ENCODE measurements at regions not wholly inside any gene's neighbourhood (a gene's known extent, or its start where the extent isn't known, plus 50 kb on each side); places are given as distances from the start of the nearest gene placed in this dataset.

GRCh38 chr12:111270774-111271173 lies 98.1 kb downstream of the PHETA1 start:
- H3K27me3 ChIP-seq (replicated peaks in 1 of 4; ENCODE audit: control insufficient read depth in 3 of 4, extremely low read depth in 1 of 4, insufficient read depth in 3 of 4, low read length in 3 of 4), result no peaks in the 10 kb centered on the region
- WGBS, 2 experiments (ENCODE audit: extremely low coverage in 1 of 2, insufficient coverage in 1 of 2, insufficient read length in 1 of 2, insufficient replicate concordance in 2 of 2, low coverage in 1 of 2, low lambda C conversion rate in 2 of 2, missing lambda C conversion rate in 1 of 2), result 90% methylated on average over 7 of the region's 7 CpGs; no CpG with 5 or more reads in 1 of the 2 experiments
- no peak overlapping the region for H2BK5ac ChIP-seq (ENCODE audit: low read depth, low read length)
- no peak overlapping the region for H2AK5ac ChIP-seq (ENCODE audit: low read depth, low read length)
- no peak overlapping the region for H4K91ac ChIP-seq (replicated peaks; ENCODE audit: insufficient read length, low read length)
- FAIRE-seq (peak; percentile 48), DNase-seq (ENCODE audit: low read depth in 1 of 2, low spot score in 2 of 2) (no peak)
- H3K9ac ChIP-seq (replicated peaks in 1 of 4; ENCODE audit: extremely low read depth in 1 of 4, low read depth in 3 of 4, low read length in 3 of 4), result no peak overlapping the region
- no peak overlapping the region for H3K56ac ChIP-seq (replicated peaks; ENCODE audit: insufficient read length, low read depth, low read length)
- no peaks in the 10 kb centered on the region for H3K9me3 ChIP-seq (ENCODE audit: insufficient read depth in 2 of 2, low read depth in 1 of 2, low read length in 1 of 2)
- H3K4me2 ChIP-seq (ENCODE audit: insufficient read depth in 1 of 2, low read depth in 2 of 2, low read length in 2 of 2), result no peak overlapping the region
- no peak overlapping the region for H3K23ac ChIP-seq (ENCODE audit: insufficient read length)
- H2BK20ac ChIP-seq (ENCODE audit: low read length), result no peak overlapping the region
- peak; percentile 66; the same call in 1 of the 2 replicates for TF ChIP-seq JUND (IDR thresholded peaks at IDR 0.05; ENCODE audit: low read length)
- peak; percentile 31; the same call in 1 of the 2 replicates for TF ChIP-seq KDM1A (IDR thresholded peaks at IDR 0.05; ENCODE audit: borderline replicate concordance, low read length)
- no peak for TF ChIP-seq JUN (IDR thresholded peaks at IDR 0.05; ENCODE audit: low read depth, low read length)
- TF ChIP-seq CREB1 (IDR thresholded peaks at IDR 0.05), result no peak
- H3K27ac ChIP-seq (ENCODE audit: low read depth, low read length), result no peak overlapping the region
- no peak overlapping the region for H3K4ac ChIP-seq (replicated peaks; ENCODE audit: insufficient read length, low read depth, low read length)
- H3K36me3 ChIP-seq (ENCODE audit: control insufficient read depth in 2 of 4, insufficient read depth in 4 of 4, low read length in 3 of 4), result no peaks in the 10 kb centered on the region
- H3K18ac ChIP-seq (ENCODE audit: extremely low read depth, low read length), result no peak overlapping the region
- H4K5ac ChIP-seq (ENCODE audit: insufficient read length, low read depth, low read length), result no peak overlapping the region
- no peak overlapping the region for H2BK120ac ChIP-seq (replicated peaks; ENCODE audit: low read depth, low read length)
- no peaks in the 10 kb centered on the region for H3K4me1 ChIP-seq (replicated peaks in 1 of 4; ENCODE audit: control insufficient read depth in 3 of 4, insufficient read depth in 4 of 4, low read length in 3 of 4)
- H2BK12ac ChIP-seq (ENCODE audit: low read depth, low read length), result no peak overlapping the region
- no peak overlapping the region for H3K4me3 ChIP-seq (ENCODE audit: extremely low read depth in 1 of 4, insufficient read depth in 2 of 4, low read depth in 3 of 4, low read length in 4 of 4)
- ChIA-PET CTCF (ENCODE audit: partially characterized antibody) (interaction anchor here (0.6 to 20.5 kb wide), 10 partner anchors 11 to 999 kb away, joined by 3 to 285 read pairs (median 5); partner anchors contain the start of gene CUX2), POLR2A (ENCODE audit: partially characterized antibody) (interaction anchor here (0.5 to 3.2 kb wide), 2 partner anchors 14 to 260 kb away, joined by 3 to 7 read pairs; no protein-coding TSS in a partner anchor)
- H3K23me2 ChIP-seq (ENCODE audit: low read depth, low read length), result no peaks in the 10 kb centered on the region; the same call in 1 of the 2 replicates
- H3K14ac ChIP-seq (ENCODE audit: insufficient read length), result no peak overlapping the region
- H2AFZ ChIP-seq (ENCODE audit: low read length), result no peak overlapping the region
- H4K20me1 ChIP-seq (replicated peaks in 1 of 2; ENCODE audit: control insufficient read depth in 1 of 2, insufficient read depth in 2 of 2, low read length in 2 of 2), result peaks cover 0 to 2% of the 10 kb centered on the region in 2 experiments
- H3K79me1 ChIP-seq (ENCODE audit: low read depth, low read length), result no peaks in the 10 kb centered on the region
- H2BK15ac ChIP-seq (ENCODE audit: low read length), result no peak overlapping the region
- H4K8ac ChIP-seq (ENCODE audit: extremely low read depth, insufficient read depth, low read length), result no peak overlapping the region
- H3K79me2 ChIP-seq (ENCODE audit: control insufficient read depth in 1 of 2, insufficient read depth in 2 of 2, low read length in 2 of 2), result no peaks in the 10 kb centered on the region
